ENCODE measurements at regions not wholly inside any gene's neighbourhood (a gene's known extent, or its start where the extent isn't known, plus 50 kb on each side); places are given as distances from the start of the nearest gene placed in this dataset.
"Not testable (repeated sequence)": the region's sequence is repeated elsewhere in the genome, so short reads cannot be mapped to it uniquely, and the experiment has no call there.

GRCh38 chr10:62597226-62597625 is 207.3 kb upstream of the ADO start:
- no peak for DNase-seq

DNA sequence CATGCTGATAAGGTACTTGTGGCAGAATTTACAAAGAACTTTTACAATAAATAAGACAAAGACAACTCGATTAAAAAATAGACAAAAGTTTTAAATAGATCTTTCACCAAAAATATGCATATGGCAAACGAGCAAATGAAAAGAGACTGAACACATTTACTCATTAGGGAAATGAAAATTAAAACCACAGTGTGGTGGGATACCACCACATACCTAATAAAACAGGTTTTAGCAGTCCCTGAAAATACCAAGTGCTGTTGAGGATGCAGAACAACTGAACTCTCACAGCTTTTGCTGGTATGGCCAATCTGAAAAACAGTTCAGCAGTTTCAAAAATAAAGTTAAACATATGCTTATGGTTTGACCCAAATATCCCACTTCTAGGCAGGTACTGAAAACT is 205.4 kb upstream of the ADO start:
- DNase-seq: no peak

DNA sequence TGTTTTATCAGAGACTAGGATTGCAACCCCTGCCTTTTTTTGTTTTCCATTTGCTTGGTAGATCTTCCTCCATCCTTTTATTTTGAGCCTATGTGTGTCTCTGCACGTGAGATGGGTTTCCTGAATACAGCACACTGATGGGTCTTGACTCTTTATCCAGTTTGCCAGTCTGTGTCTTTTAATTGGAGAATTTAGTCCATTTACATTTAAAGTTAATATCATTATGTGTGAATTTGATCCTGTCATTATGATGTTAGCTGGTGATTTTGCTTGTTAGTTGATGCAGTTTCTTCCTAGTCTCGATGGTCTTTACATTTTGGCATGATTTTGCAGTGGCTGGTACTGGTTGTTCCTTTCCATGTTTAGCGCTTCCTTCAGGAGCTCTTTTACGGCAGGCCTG is 198.0 kb upstream of the ADO start:
- not testable (repeated sequence) for DNase-seq

DNA sequence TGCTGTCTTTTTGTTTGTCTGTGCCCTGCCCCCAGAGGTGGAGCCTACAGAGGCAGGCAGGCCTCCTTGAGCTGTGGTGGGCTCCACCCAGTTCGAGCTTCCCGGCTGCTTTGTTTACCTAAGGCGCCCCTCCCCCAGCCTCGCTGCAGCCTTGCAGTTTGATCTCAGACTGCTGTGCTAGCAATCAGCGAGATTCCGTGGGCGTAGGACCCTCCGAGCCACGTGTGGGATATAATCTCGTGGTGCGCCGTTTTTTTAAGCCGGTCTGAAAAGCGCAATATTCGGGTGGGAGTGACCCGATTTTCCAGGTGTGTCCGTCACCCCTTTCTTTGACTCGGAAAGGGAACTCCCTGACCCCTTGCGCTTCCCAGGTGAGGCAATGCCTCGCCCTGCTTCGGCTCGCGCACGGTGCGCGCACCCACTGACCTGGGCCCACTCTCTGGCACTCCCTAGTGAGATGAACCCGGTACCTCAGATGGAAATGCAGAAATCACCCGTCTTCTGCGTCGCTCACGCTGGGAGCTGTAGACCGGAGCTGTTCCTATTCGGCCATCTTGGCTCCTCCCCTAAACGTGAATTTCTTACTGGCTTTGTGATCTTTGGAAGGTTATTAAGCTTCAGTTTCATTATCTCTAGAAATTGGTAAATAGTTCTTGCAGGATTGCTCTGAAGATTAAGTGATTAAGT is 196.2 kb upstream of the ADO start:
- DNase-seq: not testable (repeated sequence)

DNA sequence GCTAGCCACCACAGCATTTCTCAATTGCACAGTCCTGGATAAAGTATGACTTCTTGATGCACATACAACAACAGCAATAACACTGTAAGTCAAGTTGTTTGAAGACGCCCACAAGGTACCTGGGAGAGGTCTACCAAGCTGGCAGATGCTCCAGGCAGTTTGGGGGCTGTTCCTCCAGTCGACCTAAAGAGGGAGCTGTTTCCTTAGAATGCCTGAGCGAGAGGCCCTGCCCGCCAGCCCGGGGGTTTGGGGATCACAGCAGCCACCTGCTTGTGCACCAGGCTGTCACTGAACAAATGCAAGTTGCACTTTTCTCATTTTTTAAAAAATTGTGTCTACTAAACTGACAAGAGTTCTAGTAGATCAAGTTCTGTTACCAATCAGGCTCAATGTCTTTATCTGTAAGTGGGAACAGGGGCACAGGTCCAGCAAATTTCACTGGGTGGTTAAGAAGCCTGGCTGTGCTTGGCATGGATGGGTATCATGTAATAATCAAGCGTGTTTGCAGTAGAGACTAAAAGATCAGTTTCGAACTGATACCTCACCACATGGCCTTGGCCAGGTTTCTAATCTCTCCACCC is 193.8 kb upstream of the ADO start:
- DNase-seq: peak; percentile 60

DNA sequence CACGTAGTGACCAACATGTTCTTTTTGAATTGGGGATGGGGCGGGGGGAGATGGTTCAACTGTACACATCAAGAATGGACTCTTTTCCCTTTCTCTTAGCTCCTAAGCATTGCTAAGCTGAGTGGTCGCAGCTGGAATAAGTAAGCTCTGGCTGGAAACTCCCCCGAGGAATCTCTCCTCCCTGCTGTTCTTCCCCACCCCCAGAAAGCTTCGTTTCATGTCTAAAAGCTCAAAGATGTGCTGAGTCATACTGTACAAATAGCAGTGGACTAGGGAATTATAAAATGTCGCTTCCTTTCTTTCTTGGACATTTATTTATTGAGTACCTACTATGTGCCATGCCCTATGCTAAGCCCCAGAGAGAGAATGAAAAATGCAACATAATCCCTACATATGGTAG is 191.1 kb upstream of the ADO start:
- DNase-seq: no peak

- no peak for DNase-seq
Observed at GRCh38 chr10:62613859-62614258, 190.7 kb upstream of the ADO start.

DNA sequence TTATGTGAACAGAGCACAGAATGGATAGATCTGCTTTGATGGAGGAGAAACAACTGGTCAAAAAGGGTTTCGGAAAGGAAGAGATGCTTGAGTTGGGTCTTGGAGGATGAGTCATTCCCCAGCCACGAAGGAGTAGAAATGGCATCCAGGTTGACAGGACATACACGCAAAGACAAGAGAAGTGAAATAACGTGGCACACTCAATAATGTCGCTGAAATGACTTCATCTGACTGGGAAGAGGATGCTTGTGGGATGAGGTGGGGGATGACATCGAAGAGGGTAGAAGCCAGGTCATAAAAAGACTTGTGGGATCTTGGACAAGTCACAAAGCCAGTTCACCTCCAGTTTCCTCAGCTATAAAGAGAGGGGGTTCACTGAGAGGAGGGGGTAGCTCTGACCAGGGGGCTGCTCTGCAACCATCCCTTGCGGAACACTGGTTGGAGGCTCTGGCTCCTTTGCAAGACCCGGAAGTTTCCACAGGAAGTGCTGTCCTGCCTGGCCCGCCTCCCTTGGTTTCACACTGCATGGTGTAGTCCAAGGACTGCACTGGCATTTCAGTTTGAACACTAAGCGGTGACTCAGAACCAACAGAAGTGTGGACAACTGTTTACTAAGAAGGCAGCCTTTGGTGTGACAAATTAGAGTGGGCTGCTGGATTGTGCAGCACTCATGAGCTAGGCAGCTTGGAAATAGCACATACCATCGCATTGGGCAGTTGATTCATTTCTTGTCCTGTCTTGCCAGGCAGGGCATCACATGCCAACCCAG is 189.9 kb upstream of the ADO start:
- DNase-seq: no peak

DNA sequence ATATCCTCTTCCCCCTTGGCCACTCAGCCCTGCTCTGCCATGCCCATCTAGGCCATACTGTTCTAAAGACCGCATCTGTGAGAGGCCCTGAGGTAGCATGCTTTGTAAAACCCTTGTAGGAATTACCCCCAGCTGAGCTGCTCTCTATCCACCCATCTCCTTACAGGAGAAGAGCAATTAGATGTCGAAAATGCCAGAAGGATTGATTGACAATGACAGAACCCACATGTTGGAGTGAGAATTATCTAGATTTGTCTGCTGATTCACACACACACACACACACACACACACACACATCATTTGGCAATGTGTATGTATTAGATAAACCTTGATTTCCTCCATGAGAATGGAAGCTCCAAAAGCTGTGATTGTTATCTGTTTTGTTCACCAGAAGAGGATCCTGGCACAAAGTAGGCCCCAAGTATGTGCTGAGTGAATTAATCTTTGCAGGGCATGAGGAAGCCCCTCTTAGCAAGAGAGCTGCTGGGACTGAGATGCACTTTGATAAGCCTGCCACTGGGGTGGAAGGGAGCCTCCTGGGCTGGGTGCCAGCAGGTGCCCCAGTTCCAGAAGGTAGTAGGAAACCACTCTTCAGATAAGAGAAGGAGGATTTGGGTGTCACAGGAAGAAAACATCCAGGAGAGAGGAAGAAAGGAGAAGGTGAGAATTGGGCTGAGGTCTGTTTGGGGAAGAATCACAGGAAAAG is 187.5 kb upstream of the ADO start:
- no peak for DNase-seq

GRCh38 chr10:62617652-62618051 is 186.9 kb upstream of the ADO start:
- no peak for DNase-seq

DNA sequence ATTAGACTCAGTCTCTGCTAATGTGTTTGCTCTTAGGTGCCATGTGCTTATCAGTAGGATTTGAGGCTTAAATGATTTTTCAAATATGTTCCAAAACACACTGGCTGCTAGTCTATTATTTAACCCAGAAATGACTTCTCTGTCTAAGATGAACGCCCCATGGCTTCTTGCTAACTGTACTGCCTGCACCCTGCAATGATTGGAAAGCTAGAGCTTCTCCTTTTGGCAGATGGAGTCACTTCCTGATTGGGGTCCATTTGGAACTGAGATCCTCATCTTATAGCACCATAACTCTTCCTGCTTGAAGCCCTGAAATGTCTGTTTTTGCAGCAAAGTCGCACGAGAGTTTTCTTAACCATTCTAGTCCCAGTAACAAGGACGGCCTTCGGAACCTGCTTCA is 186.5 kb upstream of the ADO start:
- no peak for DNase-seq

GRCh38 chr10:62618576-62619412 is 185.7 kb upstream of the ADO start:
- no peak for DNase-seq

DNA sequence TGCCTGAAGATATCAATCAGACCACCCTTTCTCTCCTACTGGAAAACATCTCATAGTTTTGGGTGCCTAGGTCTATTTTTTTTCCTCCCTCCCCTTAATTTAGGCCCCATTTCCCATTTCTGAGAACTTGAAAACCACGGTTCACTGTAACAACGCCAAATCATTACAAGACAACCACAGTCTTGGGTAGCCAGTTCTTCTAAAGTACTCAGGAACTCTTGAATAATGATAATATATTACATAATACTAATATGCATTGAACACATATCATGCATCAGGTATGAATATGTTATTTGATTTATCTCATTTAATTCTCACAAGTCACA is 185.1 kb upstream of the ADO start:
- no peak for DNase-seq

DNA sequence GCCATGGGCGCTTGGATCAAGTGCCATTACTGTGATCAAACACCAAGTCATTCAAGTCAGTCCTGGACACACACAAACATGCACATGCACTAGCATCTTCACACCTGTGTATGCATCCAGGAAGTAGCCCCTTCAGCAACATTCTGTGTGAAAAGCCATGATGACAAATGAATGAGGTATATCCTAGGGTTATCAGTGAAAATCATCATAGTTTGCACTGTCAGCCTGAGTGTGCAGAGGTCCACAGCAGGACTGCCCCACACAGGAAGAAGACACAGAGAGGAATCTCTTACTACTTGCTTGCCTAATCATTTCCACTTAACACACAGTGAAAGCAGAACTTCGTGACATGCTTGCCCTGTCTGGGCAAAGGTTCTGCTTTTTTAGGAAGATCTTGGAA is 184.0 kb upstream of the ADO start:
- no peak for DNase-seq

- DNase-seq: no peak
Observed at GRCh38 chr10:62623223-62623622, 181.3 kb upstream of the ADO start.

DNA sequence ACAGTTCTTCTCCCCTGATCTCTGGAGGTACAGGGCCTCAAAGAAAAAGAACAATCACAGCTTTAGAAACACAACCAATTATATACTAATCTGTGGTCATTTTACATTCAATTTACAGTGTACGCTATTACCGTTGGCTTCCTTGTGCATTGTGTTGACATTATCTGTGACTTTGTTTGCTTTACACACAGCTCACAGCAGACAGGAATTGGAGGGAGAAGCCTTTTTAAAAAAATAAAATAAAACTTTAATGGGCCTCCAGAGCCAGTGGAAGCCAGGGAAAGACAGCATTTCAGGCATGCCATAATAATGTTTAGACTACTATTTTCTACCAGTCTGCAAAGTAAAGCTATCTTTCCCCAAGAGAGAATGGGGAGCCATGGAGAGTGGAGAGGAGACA is 179.0 kb upstream of the ADO start:
- DNase-seq: no peak

GRCh38 chr10:62626079-62626478 is 178.4 kb upstream of the ADO start:
- no peak for DNase-seq

DNA sequence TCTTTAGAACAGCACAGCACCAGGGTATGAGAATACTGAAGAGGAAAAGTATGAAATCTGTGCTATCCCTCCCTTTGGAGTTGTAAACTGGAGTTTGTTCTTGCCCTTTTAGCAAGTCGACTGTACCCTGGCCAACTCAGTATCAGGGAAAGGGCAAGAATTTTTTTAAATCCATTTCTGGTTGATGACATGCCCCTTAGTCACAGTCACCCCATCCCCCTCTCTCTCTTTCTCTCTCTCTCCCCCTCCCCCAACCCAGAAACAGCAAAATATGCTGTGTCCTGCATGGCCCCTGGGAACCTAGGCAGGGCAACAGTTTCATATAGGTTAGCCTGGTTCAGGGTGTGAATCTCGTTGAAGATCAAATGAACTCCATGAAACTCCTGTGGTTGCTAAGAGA is 177.7 kb upstream of the ADO start:
- DNase-seq: no peak

- DNase-seq: no peak
Observed at GRCh38 chr10:62627983-62628382, 176.5 kb upstream of the ADO start.

GRCh38 chr10:62631241-62631640 is 173.3 kb upstream of the ADO start:
- DNase-seq: no peak

DNA sequence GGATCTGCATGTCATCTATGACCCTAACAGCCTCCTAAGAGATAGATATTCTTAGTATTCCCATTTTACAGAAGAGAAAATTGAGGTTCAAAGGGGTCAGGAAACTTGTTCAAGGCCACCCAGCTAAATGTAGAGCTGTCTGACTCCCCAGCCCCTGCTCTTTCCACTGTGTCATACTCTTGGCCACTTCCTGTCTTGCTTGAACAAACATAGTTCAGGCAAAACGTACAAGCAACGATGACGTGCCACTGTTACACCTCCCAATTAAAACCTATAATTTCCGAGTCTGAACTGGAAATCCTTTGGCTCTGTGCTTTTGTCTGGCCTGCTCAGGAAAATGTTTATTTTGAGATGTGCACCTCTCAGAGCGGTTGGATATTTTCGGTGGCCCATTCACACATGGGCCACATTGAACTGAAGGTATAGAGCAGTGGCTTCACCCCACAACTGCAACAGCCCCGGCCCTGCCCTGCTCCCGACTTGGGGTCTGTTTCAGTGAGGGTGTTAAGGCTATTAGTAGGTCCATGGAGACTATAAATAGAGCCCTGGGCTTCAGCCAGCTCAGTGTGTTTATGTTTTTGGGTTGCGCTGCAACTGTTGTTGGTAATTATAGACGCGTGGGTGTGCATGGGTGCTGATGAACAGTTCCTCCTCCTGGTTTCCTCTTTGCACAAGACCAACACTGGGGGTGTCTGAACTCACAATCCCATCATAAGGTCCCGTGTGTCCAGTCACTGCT is 172.3 kb upstream of the ADO start:
- DNase-seq: peak; percentile 35

DNA sequence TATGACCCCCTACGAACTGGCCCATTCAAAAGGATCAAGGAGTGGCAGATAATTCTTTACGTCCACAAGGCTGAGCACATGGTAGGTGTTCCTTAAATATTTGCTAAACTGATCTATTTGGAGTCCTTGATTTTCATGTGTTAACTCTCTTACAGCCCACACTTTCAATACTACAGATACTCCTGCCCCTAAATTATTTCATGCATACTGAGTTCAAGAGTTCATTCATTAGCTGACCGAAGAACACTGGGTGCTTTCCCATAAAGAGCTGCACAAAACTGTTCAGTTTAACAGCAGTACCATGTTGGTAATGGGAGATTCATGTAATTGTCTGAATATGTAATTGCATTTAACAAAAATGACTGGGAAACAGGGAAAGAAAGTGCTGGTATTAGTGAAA is 170.5 kb upstream of the ADO start:
- DNase-seq: no peak
